ENCODE measurements at regions not wholly inside any gene's neighbourhood (a gene's known extent, or its start where the extent isn't known, plus 50 kb on each side); places are given as distances from the start of the nearest gene placed in this dataset.

DNA sequence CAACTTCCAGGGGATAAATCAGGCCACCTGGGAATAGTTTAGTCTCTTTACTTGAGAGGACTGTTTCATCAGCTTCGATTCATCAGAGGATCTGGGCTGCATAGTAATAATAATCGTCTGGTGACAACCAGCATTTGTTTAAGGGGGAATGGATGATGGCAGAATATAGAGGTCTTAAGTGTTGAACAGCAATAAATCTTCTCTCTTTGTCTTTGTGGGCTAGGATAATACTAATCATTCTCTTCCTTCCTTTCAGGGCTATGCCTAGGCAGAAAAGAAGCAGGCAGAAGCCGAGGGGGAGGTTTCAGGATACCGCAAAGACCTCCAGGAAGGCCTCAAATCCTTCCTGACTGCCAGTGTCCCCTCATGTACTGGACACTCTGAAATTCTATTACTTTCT, 150.4 kb upstream of the GAREM1 start:
- H3K27ac ChIP-seq = no peak overlapping the region
- TF ChIP-seq, protein P1, sequence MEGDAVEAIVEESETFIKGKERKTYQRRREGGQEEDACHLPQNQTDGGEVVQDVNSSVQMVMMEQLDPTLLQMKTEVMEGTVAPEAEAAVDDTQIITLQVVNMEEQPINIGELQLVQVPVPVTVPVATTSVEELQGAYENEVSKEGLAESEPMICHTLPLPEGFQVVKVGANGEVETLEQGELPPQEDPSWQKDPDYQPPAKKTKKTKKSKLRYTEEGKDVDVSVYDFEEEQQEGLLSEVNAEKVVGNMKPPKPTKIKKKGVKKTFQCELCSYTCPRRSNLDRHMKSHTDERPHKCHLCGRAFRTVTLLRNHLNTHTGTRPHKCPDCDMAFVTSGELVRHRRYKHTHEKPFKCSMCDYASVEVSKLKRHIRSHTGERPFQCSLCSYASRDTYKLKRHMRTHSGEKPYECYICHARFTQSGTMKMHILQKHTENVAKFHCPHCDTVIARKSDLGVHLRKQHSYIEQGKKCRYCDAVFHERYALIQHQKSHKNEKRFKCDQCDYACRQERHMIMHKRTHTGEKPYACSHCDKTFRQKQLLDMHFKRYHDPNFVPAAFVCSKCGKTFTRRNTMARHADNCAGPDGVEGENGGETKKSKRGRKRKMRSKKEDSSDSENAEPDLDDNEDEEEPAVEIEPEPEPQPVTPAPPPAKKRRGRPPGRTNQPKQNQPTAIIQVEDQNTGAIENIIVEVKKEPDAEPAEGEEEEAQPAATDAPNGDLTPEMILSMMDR (IDR thresholded peaks at IDR 0.05) = no peak
- WGBS, 2 donors = 51 to 71% methylated on average over 4 of the region's 4 CpGs
- no peaks in the 10 kb centered on the region for H3K4me1 ChIP-seq
- ATAC-seq (no peak), DNase-seq (no peak)
- no peaks in the 10 kb centered on the region for H3K27me3 ChIP-seq
- H3K4me3 ChIP-seq = no peak overlapping the region
- intact Hi-C loops (cut with DNase I) = no loop called here
- no peaks in the 10 kb centered on the region for H3K9me3 ChIP-seq
- no peaks in the 10 kb centered on the region for H3K36me3 ChIP-seq

GRCh38 chr18:32618546-32618945, 147.9 kb upstream of the GAREM1 start:
- TF ChIP-seq, protein P1 (IDR thresholded peaks at IDR 0.05) = no peak
- Histone ChIP-seq H3K27ac (no peak overlapping the region), H3K9me3 (no peaks in the 10 kb centered on the region), H3K27me3 (no peaks in the 10 kb centered on the region), H3K36me3 (no peaks in the 10 kb centered on the region), H3K4me1 (no peaks in the 10 kb centered on the region), H3K4me3 (no peak overlapping the region)
- ATAC-seq = no peak
- WGBS, 2 donors = 84 to 87% methylated on average over 4 of the region's 4 CpGs
- intact Hi-C loops (cut with DNase I) = no loop called here
- DNase-seq = no peak

DNA sequence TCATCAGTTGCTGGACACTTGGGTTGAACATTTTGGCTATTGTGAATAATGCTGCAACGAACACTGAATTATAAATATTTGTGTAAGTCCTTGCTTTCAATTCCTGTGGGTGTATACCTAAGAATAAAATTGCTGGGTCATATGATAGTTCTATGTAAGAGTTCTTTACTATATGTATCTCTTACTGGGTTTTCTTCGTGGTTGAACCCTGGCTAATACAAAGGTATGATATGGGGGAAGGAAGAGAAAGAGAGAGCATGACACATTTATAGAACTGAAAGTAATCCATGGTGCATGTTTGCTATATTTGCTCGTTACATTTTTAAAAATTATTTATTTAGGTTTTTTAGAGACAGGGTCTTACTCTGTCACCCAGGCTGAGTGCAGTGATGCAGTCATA, 143.1 kb upstream of the GAREM1 start:
- no peak overlapping the region for H3K27ac ChIP-seq
- no peaks in the 10 kb centered on the region for H3K4me1 ChIP-seq
- no peaks in the 10 kb centered on the region for H3K27me3 ChIP-seq
- WGBS, 2 donors = 73 to 84% methylated on average over 3 of the region's 3 CpGs
- no peaks in the 10 kb centered on the region for H3K36me3 ChIP-seq
- DNase-seq (no peak), ATAC-seq (no peak)
- H3K4me3 ChIP-seq = no peak overlapping the region
- H3K9me3 ChIP-seq = no peaks in the 10 kb centered on the region
- TF ChIP-seq, protein P1 (IDR thresholded peaks at IDR 0.05) = no peak
- intact Hi-C loops (cut with DNase I) = no loop called here

DNA sequence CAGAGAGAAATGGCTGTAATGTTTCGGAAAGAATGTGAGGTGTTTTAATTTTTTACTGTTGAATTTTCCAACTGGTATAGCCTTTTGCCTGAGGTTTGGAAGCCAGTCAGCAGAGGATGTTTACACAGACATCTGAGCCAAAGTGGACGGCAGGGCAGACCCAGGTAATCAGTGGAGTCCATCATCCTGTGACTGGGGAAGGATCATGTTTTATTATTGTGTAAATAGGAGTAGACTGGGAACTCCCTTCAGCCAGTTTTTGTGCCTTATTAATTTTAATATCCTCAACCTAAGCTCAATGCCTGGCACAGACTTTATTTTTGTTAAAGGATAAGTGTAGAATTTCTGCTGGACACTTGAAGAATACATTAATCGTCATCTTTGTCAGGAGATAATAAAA, 142.0 kb upstream of the GAREM1 start:
- ATAC-seq = no peak
- H3K36me3 ChIP-seq = no peaks in the 10 kb centered on the region
- TF ChIP-seq, protein P1 (IDR thresholded peaks at IDR 0.05) = no peak
- no peak overlapping the region for H3K27ac ChIP-seq
- DNase-seq = no peak
- 47 to 60% methylated on average over 3 of the region's 3 CpGs for WGBS, 2 donors
- intact Hi-C loops (cut with DNase I) = no loop called here
- H3K4me3 ChIP-seq = no peak overlapping the region
- no peaks in the 10 kb centered on the region for H3K27me3 ChIP-seq
- H3K4me1 ChIP-seq = no peaks in the 10 kb centered on the region
- H3K9me3 ChIP-seq = no peaks in the 10 kb centered on the region

GRCh38 chr18:32610176-32610575, 139.5 kb upstream of the GAREM1 start:
- whole genome bisulfite sequencing, 2 donors = 22 to 24% methylated on average over 1 of the region's 1 CpG
- TF ChIP-seq, protein P1 (IDR thresholded peaks at IDR 0.05) = no peak
- H3K9me3 ChIP-seq = peaks cover 0 to under 1% (median 0%) of the 10 kb centered on the region in 11 donors
- intact Hi-C loops (cut with DNase I) = no loop called here
- H3K4me3 ChIP-seq = no peak overlapping the region
- ATAC-seq = no peak
- no peak for DNase-seq
- H3K27me3 ChIP-seq = no peaks in the 10 kb centered on the region
- H3K27ac ChIP-seq = no peak overlapping the region
- no peaks in the 10 kb centered on the region for H3K36me3 ChIP-seq
- no peaks in the 10 kb centered on the region for H3K4me1 ChIP-seq

Data from heart right ventricle (tissue), 16 donors.